Skin epidermis (tissue), 12 donors: ENCODE measurements at regions not wholly inside any gene's neighbourhood (a gene's known extent, or its start where the extent isn't known, plus 50 kb on each side); places are given as distances from the start of the nearest gene placed in this dataset.
"Not testable (repeated sequence)": the region's sequence is repeated elsewhere in the genome, so short reads cannot be mapped to it uniquely, and the experiment has no call there.

Experiments
- H3K27ac ChIP-seq, 21 experiments: fragments of 200-600 bp; sonication (generic) in 11 of 21; one replicate each; pipeline ENCODE4 v1.5.0; 2020; ENCODE audit warnings: mild to moderate bottlenecking in 3 of 21, inconsistent platforms in 2 of 21, moderate library complexity in 2 of 21
- H3K4me3 ChIP-seq, 7 experiments: fragments of 200-600 bp; sonication (generic) in 2 of 7; one replicate each; pipeline ENCODE4 v1.5.0; 2020; ENCODE audit warnings: inconsistent platforms in 2 of 7, mild to moderate bottlenecking in 2 of 7, moderate library complexity in 1 of 7

- H3K27ac ChIP-seq, result no peak overlapping the region
- H3K4me3 ChIP-seq, result no peak overlapping the region
Observed at GRCh38 chr5:156037151-156037909, 289.6 kb upstream of the SGCD start.

- H3K4me3 ChIP-seq, result no peak overlapping the region
- no peak overlapping the region for H3K27ac ChIP-seq
Observed at GRCh38 chr5:156042726-156043125, 284.2 kb upstream of the SGCD start.

GRCh38 chr5:156043351-156043750, 283.6 kb upstream of the SGCD start:
- no peak overlapping the region for H3K27ac ChIP-seq
- H3K4me3 ChIP-seq, result no peak overlapping the region

GRCh38 chr5:156051972-156052371, 275.0 kb upstream of the SGCD start:
- Histone ChIP-seq H3K27ac (no peak overlapping the region), H3K4me3 (no peak overlapping the region)

GRCh38 chr5:156052656-156053055, 274.3 kb upstream of the SGCD start:
- no peak overlapping the region for H3K27ac ChIP-seq

GRCh38 chr5:156053056-156053455, 273.9 kb upstream of the SGCD start:
- no peak overlapping the region for H3K4me3 ChIP-seq
- no peak overlapping the region for H3K27ac ChIP-seq

More at GRCh38 chr5:156052656-156053055, 274.3 kb upstream of the SGCD start:
- H3K4me3 ChIP-seq, result no peak overlapping the region

- Histone ChIP-seq H3K4me3 (no peak overlapping the region), H3K27ac (no peak overlapping the region)
Observed at GRCh38 chr5:156076912-156077311, 250.1 kb upstream of the SGCD start.

- Histone ChIP-seq H3K4me3 (no peak overlapping the region), H3K27ac (no peak overlapping the region)
Observed at GRCh38 chr5:156087577-156088110, 239.3 kb upstream of the SGCD start.

- not testable (repeated sequence) for H3K27ac ChIP-seq, H3K4me3 ChIP-seq
Observed at GRCh38 chr5:156089955-156090940, 236.7 kb upstream of the SGCD start.

GRCh38 chr5:156093024-156093423, 233.9 kb upstream of the SGCD start:
- no peak overlapping the region for H3K27ac ChIP-seq
- no peak overlapping the region for H3K4me3 ChIP-seq

GRCh38 chr5:156094001-156094400, 233.0 kb upstream of the SGCD start:
- no peak overlapping the region for H3K27ac ChIP-seq
- H3K4me3 ChIP-seq, result no peak overlapping the region

GRCh38 chr5:156095709-156096241, 231.2 kb upstream of the SGCD start:
- Histone ChIP-seq H3K4me3 (no peak overlapping the region), H3K27ac (no peak overlapping the region)

- Histone ChIP-seq H3K27ac (no peak overlapping the region), H3K4me3 (no peak overlapping the region)
Observed at GRCh38 chr5:156096259-156096658, 230.7 kb upstream of the SGCD start.

GRCh38 chr5:156103155-156103885, 223.6 kb upstream of the SGCD start:
- Histone ChIP-seq H3K4me3 (no peak overlapping the region), H3K27ac (no peak overlapping the region)

- no peak overlapping the region for H3K4me3 ChIP-seq
- H3K27ac ChIP-seq, result no peak overlapping the region
Observed at GRCh38 chr5:156109317-156110023, 217.5 kb upstream of the SGCD start.

- no peak overlapping the region for H3K4me3 ChIP-seq
Observed at GRCh38 chr5:156119692-156120091, 207.3 kb upstream of the SGCD start.

GRCh38 chr5:156120777-156121176, 206.2 kb upstream of the SGCD start:
- H3K4me3 ChIP-seq, result no peak overlapping the region

More at GRCh38 chr5:156119692-156120091, 207.3 kb upstream of the SGCD start:
- no peak overlapping the region for H3K27ac ChIP-seq

GRCh38 chr5:156121234-156121633, 205.7 kb upstream of the SGCD start:
- Histone ChIP-seq H3K4me3 (no peak overlapping the region), H3K27ac (no peak overlapping the region)

More at GRCh38 chr5:156120777-156121176, 206.2 kb upstream of the SGCD start:
- no peak overlapping the region for H3K27ac ChIP-seq

- Histone ChIP-seq H3K4me3 (no peak overlapping the region), H3K27ac (no peak overlapping the region)
Observed at GRCh38 chr5:156121882-156122281, 205.1 kb upstream of the SGCD start.
